Epithelial cell of esophagus (primary cell): ENCODE measurements at regions not wholly inside any gene's neighbourhood (a gene's known extent, or its start where the extent isn't known, plus 50 kb on each side); places are given as distances from the start of the nearest gene placed in this dataset.
"Not testable (repeated sequence)": the region's sequence is repeated elsewhere in the genome, so short reads cannot be mapped to it uniquely, and the experiment has no call there.

Source experiments
- DNase-seq: peaks from one replicate; pipeline ENCODE4 v3.0.0; 2010; ENCODE audit warnings: low read depth
- H3K4me3 ChIP-seq: 2 replicates; pipeline ENCODE4 v1.5.1; 2011; ENCODE audit warnings: mild to moderate bottlenecking, low read length, control low read depth
- TF ChIP-seq, protein P1 (sequence below): IDR thresholded peaks from 2 replicates; pipeline ENCODE4 v1.5.1; 2011; ENCODE audit warnings: low read depth, mild to moderate bottlenecking, low read length, control low read depth, inconsistent platforms; ENCODE audit not compliant: insufficient read depth; ENCODE audit errors: missing control alignments

DNA sequence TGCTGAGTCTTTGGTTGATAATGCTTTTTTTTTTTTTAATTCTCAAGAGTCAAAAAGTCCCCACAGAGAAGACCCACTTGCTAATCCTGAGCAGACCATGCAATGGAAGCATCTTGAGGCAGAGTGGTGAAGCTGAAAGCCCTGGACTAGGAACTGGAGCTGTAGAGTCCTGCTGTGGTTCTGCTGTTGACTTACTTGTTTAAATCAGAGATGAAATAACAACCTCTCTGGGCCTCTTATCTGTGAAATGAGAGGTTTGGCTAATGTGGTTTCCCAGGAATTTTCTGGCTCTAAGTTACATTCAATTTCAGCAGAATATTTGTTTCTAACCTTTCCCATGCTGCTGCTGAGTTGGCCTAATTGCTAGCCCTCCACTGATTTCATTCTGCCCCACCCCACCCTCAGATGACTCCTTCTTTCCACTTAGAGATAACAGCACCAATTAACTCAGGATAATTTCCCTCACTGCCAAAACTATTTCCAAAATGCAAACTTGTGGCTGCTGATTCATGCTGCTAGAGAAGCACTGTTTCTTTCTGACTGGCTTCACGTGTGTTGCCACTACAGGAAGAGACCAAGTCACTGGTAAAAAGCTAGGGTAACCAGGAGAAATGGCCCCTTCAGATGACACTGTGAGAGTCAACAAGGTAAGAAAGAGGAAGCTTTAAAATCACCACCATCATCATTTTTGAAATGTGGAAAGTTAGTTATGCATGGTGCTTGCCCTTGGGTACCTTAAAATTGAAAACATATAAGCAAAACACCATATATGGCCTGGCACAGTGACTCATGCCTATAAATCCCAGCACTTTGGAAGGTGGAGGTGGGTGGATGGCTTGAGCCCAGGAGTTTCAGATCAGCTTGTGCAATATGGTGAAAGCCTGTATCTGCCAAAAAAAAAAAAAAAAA, 326.4 kb downstream of the DCHS2 start:
- TF ChIP-seq, protein P1, sequence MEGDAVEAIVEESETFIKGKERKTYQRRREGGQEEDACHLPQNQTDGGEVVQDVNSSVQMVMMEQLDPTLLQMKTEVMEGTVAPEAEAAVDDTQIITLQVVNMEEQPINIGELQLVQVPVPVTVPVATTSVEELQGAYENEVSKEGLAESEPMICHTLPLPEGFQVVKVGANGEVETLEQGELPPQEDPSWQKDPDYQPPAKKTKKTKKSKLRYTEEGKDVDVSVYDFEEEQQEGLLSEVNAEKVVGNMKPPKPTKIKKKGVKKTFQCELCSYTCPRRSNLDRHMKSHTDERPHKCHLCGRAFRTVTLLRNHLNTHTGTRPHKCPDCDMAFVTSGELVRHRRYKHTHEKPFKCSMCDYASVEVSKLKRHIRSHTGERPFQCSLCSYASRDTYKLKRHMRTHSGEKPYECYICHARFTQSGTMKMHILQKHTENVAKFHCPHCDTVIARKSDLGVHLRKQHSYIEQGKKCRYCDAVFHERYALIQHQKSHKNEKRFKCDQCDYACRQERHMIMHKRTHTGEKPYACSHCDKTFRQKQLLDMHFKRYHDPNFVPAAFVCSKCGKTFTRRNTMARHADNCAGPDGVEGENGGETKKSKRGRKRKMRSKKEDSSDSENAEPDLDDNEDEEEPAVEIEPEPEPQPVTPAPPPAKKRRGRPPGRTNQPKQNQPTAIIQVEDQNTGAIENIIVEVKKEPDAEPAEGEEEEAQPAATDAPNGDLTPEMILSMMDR, result no peak
- no peak overlapping the region for H3K4me3 ChIP-seq
- peak; percentile 53 for DNase-seq

DNA sequence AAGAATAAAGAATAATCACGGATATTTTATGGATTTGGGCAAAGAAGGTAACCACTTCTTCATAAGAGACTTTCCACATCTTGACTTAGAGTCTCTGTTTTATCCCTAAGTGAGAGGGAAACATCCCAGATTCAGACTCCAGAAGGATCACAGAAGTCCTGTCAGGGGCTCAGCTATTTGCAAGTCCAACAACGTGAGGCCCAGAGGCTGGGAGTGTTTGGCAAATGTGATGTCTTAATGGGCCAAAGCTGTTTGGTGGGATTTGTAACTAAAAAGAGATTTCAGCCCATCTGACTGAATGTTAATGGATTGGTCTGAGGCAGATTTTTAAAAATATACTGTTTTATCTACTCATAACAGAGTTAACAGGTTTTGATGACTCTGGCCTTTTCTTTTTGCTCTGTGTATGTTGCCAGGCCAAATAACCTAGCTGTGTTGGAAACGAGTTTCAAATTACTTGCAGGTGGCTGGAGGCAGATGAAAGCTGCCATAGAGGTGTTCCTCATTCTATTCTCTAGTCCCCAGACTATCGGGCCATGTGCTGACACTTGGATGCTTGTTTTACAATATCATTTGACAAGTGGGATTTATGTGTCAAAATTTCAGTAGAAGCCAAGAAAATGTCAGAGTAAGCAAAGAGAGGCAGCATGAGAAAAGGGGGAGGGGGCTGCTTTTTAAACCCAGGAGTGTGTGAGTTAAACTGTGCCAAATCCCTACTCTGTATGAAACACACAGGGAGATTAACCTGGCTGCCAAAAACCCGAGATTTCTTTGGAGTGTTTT, 330.9 kb downstream of the DCHS2 start:
- H3K4me3 ChIP-seq, result no peak overlapping the region
- TF ChIP-seq, protein P1, result no peak
- DNase-seq, result no peak

DNA sequence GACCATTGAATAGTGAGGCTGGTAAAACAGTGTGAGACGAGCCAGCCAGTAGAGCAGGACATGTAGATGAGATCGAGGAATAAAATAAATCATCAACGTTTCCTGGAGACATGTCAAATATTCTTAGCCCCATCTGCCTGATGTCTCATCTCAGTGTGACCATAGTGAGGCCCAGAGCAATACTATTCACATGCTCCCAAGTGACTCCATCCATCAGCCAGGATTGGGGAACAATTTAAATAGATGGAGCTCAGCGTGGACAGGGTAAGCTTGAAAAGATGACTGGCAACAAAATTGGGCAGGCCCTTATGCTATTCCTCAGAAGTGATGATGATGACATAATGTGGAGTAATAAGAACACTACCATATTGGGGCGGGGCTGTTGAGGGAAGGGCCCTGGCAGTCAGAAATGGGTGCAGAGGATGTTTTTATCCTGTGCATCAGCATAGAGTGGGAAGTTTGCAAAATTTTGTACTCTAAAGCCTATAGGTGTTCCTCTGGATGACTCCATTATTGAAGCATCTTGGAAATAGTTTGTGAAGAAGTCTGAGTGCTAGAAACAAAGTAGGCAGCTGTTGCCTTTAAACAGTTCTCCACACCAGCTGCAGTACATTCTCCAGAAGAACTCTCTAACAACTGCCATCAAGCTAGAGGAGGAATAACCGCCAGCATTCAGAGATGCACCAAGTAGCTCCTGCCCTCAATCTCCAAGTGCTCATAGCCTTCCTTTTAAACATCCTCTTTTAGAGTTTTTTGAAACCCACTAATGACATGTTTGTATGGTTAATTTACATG, 333.0 kb downstream of the DCHS2 start:
- no peak overlapping the region for H3K4me3 ChIP-seq
- TF ChIP-seq, protein P1, result no peak
- DNase-seq, result no peak

DNA sequence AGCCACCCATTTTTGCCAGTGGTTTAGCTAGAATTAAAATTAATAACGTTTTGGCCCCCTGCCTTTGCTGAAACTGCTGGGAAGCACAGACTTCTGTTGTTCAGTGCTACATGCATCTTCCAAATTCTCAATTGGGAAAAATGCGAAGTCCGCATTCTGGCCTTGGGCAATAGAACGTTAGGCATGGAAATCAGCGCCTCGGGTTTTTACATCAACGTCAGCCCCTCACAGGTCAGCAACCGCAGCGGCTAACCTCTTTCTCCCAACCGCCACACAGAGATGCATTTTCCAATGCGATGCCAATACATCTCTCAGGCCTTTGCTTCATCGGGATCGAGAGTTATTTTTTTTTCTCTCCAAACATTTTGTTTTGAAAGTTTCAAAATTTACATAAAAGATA, 339.1 kb downstream of the DCHS2 start:
- TF ChIP-seq, protein P1, result no peak
- no peak for DNase-seq
- no peak overlapping the region for H3K4me3 ChIP-seq

DNA sequence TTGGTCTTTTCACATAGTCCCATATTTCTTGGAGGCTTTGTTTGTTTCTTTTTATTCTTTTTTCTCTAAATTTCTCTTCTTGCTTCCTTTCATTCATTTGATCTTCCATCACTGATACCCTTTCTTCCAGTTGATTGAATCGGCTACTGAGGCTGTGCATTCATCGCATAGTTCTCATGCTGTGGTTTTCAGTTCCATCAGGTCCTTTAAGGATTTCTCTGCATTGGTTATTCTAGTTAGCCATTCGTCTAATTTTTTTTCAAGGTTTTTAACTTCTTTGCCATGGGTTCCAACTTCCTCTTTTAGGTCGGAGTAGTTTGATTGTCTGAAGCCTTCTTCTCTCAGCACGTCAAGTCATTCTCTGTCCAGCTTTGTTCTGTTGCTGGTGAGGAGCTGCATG, 342.4 kb downstream of the DCHS2 start:
- H3K4me3 ChIP-seq, result not testable (repeated sequence)

DNA sequence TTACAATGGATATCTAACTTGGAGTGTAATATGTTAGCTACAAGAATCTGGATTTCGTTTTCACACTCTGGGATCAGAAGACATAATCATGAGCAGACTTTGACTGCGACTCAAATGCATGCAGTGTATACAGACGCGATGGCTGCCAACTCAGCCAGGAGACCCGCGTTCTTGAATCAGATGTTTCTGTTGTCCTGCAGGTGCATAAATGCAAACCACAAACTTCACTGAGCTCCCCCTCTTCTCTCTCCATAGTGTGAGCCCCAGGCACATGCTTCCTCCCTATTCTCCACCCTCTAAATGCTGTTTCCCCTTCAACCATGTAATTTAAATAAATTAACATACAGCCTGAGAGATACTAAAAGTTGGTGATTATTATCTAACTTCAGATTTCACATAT, 347.9 kb downstream of the DCHS2 start:
- TF ChIP-seq, protein P1, result no peak
- no peak overlapping the region for H3K4me3 ChIP-seq
- DNase-seq, result no peak

More for the DNA sequence above, 342.4 kb downstream of the DCHS2 start:
- not testable (repeated sequence) for DNase-seq

DNA sequence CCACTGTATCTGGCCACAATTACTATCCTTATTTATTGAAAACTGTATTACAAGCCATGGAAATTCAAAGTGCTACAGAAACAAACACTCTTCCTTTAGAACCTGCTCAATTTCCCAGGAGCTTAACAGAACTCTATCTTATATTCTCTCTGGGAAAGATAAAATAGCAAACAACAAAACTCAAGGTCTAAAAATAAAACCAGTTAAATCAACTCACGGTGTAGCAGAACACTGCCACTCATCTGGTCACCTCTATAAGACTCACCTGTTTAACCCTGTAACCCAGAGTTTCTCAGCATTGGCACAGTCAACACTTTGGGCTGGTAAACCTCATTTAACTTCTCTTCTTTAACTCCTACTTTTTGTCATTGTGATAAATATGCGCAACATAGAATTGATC, 348.9 kb downstream of the DCHS2 start:
- H3K4me3 ChIP-seq, result no peak overlapping the region
- TF ChIP-seq, protein P1, result no peak
- DNase-seq, result no peak
